CD4-positive, alpha-beta T cell treated with Interleukin-6 for 4 hours (primary cell): ENCODE measurements at regions not wholly inside any gene's neighbourhood (a gene's known extent, or its start where the extent isn't known, plus 50 kb on each side); places are given as distances from the start of the nearest gene placed in this dataset.
"Not testable (repeated sequence)": the region's sequence is repeated elsewhere in the genome, so short reads cannot be mapped to it uniquely, and the experiment has no call there.

Experiments
- DNase-seq: peaks from one replicate; pipeline ENCODE4 v3.0.0-alpha.2; 2020; ENCODE audit warnings: mixed read lengths

DNA sequence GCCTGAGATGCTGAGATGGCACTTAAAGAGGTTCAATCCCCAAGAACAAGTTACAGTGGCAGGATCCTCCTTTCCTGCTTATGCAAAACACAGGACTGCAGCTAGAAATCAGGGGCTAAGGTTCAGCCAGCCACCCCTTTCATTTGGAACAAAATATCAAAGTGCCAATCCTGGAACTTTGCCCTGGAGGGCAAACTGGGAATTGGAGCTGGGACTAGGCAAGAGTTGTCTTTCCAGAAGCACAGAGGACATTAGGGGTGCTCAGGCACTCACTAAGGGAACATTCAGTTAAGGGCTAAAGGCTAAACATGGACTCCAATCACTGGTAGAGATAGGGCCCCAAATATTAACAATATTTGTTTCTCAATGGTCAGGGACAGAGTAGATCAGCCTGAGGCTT, 237.2 kb downstream of the EMP1 start:
- no peak for DNase-seq

- DNase-seq: no peak
Observed at GRCh38 chr12:13431041-13431440, 234.5 kb downstream of the EMP1 start.

- no peak for DNase-seq
Observed at GRCh38 chr12:13428538-13429265, 232.2 kb downstream of the EMP1 start.

GRCh38 chr12:13425766-13426165, 229.2 kb downstream of the EMP1 start:
- no peak for DNase-seq

GRCh38 chr12:13422291-13422690, 225.8 kb downstream of the EMP1 start:
- DNase-seq: no peak

DNA sequence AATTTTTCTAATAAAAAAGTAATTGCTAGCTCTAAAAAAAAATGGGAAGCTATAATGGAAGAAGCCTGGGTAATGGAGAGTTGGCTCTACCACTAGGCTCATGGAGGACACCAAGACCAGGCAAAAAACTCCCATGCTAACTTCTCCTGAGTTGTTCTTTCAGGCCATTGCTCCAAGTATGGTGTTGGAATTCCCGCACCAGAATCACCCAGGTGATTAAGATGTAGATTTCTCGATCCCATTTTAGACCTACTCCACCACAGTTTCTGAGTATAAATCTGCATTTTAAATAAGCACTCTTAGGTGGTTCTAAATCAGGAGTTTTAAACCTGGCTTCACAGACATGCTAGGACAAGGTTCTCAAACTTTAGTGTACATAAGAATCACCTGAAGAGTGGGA, 221.0 kb downstream of the EMP1 start:
- no peak for DNase-seq

GRCh38 chr12:13411287-13411686, 214.8 kb downstream of the EMP1 start:
- DNase-seq: no peak

DNA sequence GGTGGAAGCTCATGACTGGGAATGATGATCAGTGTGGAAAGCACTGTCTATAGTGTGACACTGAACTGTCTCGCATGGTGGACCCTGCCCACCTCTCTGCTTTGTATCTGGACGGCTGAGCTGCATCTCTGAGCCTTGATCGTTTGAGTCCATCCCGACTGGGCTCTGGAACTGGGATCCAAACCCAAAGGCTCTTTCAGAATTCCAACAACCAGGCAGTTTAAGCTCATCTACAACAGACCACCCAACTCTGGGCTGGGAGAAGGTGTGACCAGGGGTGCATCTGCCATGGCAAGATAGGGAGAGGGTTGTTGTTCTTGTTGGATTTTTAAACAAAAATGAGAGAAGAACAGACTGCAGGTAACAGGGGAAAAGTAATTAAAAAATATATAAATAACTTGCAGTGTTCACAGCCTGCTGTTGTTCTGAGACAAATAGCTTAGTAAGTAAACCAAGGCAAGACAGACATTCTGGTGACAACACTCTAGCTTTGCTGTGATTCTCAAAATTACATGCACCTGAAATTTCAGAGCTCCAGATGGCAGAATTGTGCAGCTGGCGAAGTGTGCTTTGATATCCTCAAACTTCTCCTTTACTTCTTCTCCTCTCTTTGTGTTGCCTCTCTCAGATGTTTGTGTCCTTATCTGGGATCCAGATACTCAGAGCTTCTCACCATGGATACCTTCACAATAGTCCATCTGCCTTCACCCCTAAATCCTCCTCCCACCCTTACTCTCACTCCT, 209.6 kb downstream of the EMP1 start:
- DNase-seq: no peak

DNA sequence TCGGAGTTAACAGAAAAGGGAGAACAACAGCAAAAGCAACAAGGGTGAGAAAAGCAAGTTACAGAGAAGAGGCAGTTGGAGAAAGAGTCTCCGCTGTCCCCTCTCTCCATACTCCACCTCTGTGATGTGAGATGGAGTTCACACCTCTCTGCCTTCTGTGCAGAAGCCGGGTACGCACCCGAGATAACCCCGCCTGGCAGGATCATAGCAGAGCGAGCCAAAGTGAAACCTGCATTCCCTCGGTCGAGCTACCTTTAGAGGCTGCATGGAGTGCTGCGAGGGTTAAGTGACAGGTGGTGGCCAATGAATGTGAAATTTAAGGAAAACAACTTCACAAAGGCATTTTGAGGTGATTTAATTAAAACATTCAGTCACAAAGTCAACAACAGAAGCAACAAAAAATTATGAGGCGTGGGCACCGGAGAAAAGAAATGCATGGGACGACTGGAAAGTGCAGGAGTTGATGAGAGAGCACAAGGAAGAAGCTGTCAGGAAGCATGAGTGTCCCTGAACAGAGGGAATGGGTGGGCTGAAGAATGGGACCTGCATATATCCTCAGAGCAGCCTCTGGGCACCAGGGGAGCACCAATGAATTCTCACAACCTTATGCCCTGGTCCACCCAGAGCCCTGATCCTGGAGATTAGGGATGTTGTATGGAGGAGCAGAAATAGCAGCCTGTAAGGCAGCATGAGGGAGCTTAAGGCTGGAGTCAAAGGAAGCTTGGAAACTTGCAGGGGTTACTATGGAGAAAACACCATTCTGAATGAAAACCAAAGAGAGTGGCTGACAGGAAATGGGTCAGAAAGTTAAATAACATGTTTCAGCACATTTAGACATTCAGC, 208.3 kb downstream of the EMP1 start:
- DNase-seq: no peak

GRCh38 chr12:13404111-13404628, 207.6 kb downstream of the EMP1 start:
- no peak for DNase-seq

DNA sequence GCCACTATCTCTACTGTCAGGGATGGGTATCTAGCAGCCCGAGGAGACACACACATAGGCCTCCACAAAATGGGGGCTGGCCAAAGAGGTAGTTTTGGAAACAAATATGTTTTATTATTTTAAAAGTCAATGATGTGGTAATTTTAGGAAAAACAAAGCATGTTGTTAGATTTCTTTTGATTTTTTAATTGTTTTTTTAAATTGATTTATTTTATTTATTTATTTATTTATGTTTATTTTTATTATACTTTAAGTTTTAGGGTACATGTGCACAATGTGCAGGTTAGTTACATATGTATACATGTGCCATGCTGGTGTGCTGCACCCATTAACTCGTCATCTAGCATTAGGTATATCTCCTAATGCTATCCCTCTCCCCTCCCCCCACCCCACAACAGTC, 194.8 kb downstream of the EMP1 start:
- not testable (repeated sequence) for DNase-seq

- DNase-seq: no peak
Observed at GRCh38 chr12:13390918-13391317, 194.4 kb downstream of the EMP1 start.

GRCh38 chr12:13390381-13390861, 193.9 kb downstream of the EMP1 start:
- DNase-seq: no peak

DNA sequence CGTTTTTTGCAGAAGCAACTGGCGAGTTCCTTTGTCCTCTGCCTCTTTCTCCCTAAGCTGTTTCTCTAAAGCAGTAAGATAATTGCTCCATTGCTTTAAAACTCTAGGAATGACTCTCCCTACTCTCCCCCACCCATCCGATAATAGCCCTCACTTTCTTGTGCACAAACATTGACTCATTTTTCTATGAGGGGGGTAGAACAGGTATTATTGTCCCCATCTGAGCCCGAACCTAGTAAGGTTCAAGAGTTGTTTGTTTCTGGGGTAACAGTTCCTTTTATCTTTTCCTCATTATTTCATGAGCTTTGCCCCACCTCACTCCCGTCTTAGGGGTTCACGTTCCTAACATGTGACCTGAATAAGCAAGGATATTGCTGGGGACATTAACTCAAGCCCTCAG, 190.6 kb downstream of the EMP1 start:
- no peak for DNase-seq

- no peak for DNase-seq
Observed at GRCh38 chr12:13386323-13387039, 190.0 kb downstream of the EMP1 start.

- no peak for DNase-seq
Observed at GRCh38 chr12:13383379-13383778, 186.9 kb downstream of the EMP1 start.

DNA sequence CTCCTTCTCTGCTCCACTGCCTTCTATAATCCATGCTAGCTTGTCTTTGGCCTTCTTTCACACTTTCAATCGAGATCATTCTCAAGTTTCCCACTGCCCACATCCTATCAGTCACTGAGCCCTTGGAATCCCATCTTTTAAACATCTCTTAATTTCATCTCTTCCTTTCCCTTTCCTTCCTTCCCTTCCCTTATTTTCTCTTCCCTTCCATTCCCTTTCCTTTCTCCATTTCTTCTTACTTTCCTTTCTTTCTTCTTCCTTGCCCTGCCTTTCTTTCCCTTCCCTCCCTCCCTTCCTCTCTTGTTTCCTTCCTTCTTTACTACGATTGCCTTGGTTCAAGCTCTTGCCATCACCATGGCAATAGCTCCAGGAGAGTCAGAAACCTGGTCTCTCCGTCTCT, 183.8 kb downstream of the EMP1 start:
- no peak for DNase-seq

- no peak for DNase-seq
Observed at GRCh38 chr12:13379531-13380188, 183.1 kb downstream of the EMP1 start.

- no peak for DNase-seq
Observed at GRCh38 chr12:13377698-13378097, 181.2 kb downstream of the EMP1 start.

- DNase-seq: no peak
Observed at GRCh38 chr12:13376610-13377373, 180.3 kb downstream of the EMP1 start.
